ENCODE measurements at regions not wholly inside any gene's neighbourhood (a gene's known extent, or its start where the extent isn't known, plus 50 kb on each side); places are given as distances from the start of the nearest gene placed in this dataset.

DNA sequence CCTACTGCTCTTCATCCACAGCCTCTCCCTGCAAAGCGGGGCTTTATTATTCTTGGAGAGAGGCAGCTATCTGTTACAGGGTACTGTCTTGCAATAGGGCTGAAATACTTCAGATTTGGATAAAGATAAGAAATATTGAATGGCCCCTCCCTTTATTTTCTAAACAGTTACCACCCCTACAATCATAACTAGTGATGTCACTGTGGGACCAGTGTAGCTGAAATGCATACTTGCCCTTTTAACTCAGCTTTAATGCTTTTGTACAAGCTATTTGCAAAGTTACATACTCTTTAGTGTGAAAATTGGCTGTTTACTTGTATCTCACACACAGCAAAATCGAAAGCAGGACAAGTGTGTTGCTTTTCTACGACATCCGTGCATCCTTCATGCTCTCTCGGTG, 261.7 kb upstream of the GATB start:
- no peaks in the 10 kb centered on the region for H3K36me3 ChIP-seq (replicated peaks in 1 of 2; ENCODE audit: control insufficient read depth in 1 of 2, insufficient read depth in 2 of 2, low read length in 2 of 2)
- Mint-ChIP-seq H3K27me3 (ENCODE audit: low read depth in 3 of 3) (peaks cover 0 to 3% (median 0%) of the 10 kb centered on the region in 3 donors), H3K27ac (no peak overlapping the region), H3K4me3 (no peak overlapping the region), H3K9me3 (peaks cover 0 to 1% (median 0%) of the 10 kb centered on the region in 7 donors), H3K36me3 (no peaks in the 10 kb centered on the region), H3K4me1 (peaks cover 8% of the 10 kb centered on the region)
- H3K27me3 ChIP-seq (ENCODE audit: control insufficient read depth in 2 of 2, insufficient read depth in 2 of 2, low read length in 2 of 2) = no peaks in the 10 kb centered on the region
- H3K4me1 ChIP-seq (ENCODE audit: control insufficient read depth in 1 of 2, insufficient read depth in 2 of 2, low read length in 2 of 2) = no peaks in the 10 kb centered on the region
- no peak overlapping the region for H3K27ac ChIP-seq (ENCODE audit: low read depth in 1 of 2, low read length in 2 of 2)
- intact Hi-C loops (cut with micrococcal nuclease) = no loop called here
- no peak overlapping the region for H3K9ac ChIP-seq (ENCODE audit: insufficient read depth, low read length, poor library complexity, severe bottlenecking)
- DNase-seq = no peak
- H3K4me2 ChIP-seq (replicated peaks; ENCODE audit: extremely low read depth, low read length, poor library complexity, severe bottlenecking) = no peak overlapping the region
- no peaks in the 10 kb centered on the region for H3K79me2 ChIP-seq (ENCODE audit: insufficient read depth, low read length)
- H2AFZ ChIP-seq (ENCODE audit: insufficient read depth, low read depth, low read length, poor library complexity, severe bottlenecking) = no peak overlapping the region
- 96% methylated on average over 4 of the region's 5 CpGs for WGBS (ENCODE audit: insufficient coverage)
- no peaks in the 10 kb centered on the region for H4K20me1 ChIP-seq (ENCODE audit: insufficient read depth, low read length)
- H3K9me3 ChIP-seq (replicated peaks in 1 of 2; ENCODE audit: control insufficient read depth in 1 of 2, insufficient read depth in 1 of 2, low read length in 2 of 2) = no peaks in the 10 kb centered on the region
- no peak overlapping the region for H3K4me3 ChIP-seq (replicated peaks in 1 of 3; ENCODE audit: low read depth in 2 of 3, low read length in 3 of 3)
- TF ChIP-seq, protein P1, sequence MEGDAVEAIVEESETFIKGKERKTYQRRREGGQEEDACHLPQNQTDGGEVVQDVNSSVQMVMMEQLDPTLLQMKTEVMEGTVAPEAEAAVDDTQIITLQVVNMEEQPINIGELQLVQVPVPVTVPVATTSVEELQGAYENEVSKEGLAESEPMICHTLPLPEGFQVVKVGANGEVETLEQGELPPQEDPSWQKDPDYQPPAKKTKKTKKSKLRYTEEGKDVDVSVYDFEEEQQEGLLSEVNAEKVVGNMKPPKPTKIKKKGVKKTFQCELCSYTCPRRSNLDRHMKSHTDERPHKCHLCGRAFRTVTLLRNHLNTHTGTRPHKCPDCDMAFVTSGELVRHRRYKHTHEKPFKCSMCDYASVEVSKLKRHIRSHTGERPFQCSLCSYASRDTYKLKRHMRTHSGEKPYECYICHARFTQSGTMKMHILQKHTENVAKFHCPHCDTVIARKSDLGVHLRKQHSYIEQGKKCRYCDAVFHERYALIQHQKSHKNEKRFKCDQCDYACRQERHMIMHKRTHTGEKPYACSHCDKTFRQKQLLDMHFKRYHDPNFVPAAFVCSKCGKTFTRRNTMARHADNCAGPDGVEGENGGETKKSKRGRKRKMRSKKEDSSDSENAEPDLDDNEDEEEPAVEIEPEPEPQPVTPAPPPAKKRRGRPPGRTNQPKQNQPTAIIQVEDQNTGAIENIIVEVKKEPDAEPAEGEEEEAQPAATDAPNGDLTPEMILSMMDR (IDR thresholded peaks at IDR 0.05) = no peak

DNA sequence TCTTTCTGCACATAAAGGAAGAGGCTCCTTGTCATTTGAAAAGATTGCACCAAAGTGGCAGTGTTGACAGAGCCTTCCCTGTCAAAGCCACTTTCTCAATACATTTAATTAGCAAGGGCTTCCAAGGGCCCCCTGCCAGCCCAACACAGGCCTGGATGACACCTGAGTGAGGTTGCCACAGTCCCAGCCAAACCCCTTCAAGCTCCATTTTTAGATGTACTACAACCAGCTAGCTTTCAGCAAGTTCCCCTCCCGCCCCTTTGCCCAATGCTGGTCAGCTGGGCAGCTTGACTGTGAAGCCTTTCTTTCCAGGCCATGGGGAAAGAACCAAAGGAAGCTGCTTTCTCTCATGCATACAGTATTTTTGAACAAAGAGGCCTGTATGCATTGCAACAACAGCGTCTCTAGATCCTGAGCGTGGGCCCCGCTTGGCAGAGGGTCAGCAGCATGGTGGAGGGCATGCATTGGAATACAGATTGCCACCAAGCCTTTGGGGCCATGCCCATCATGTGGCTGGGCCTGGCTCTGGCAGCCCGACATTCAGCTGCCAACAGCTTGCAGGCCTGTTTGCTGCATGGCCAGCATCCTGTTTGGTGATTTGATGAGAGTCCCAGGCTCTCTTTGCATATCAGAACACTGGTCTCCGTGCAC, 261.1 kb upstream of the GATB start:
- H3K4me1 ChIP-seq (ENCODE audit: control insufficient read depth in 1 of 2, insufficient read depth in 2 of 2, low read length in 2 of 2) = no peaks in the 10 kb centered on the region
- Mint-ChIP-seq H3K36me3 (no peaks in the 10 kb centered on the region), H3K27ac (no peak overlapping the region), H3K4me1 (peaks cover 9% of the 10 kb centered on the region), H3K27me3 (ENCODE audit: low read depth in 3 of 3) (peaks cover 0 to 3% (median 0%) of the 10 kb centered on the region in 3 donors), H3K9me3 (peaks cover 0 to 1% (median 0%) of the 10 kb centered on the region in 7 donors), H3K4me3 (no peak overlapping the region)
- no peak overlapping the region for H3K4me3 ChIP-seq (replicated peaks in 1 of 3; ENCODE audit: low read depth in 2 of 3, low read length in 3 of 3)
- H3K27ac ChIP-seq (ENCODE audit: low read depth in 1 of 2, low read length in 2 of 2) = no peak overlapping the region
- no peaks in the 10 kb centered on the region for H3K36me3 ChIP-seq (replicated peaks in 1 of 2; ENCODE audit: control insufficient read depth in 1 of 2, insufficient read depth in 2 of 2, low read length in 2 of 2)
- intact Hi-C loops (cut with micrococcal nuclease) = no loop called here
- no peak overlapping the region for H3K9ac ChIP-seq (ENCODE audit: insufficient read depth, low read length, poor library complexity, severe bottlenecking)
- H3K9me3 ChIP-seq (replicated peaks in 1 of 2; ENCODE audit: control insufficient read depth in 1 of 2, insufficient read depth in 1 of 2, low read length in 2 of 2) = no peaks in the 10 kb centered on the region
- DNase-seq = no peak
- no peak overlapping the region for H2AFZ ChIP-seq (ENCODE audit: insufficient read depth, low read depth, low read length, poor library complexity, severe bottlenecking)
- TF ChIP-seq, protein P1 (IDR thresholded peaks at IDR 0.05) = no peak
- no peaks in the 10 kb centered on the region for H4K20me1 ChIP-seq (ENCODE audit: insufficient read depth, low read length)
- H3K4me2 ChIP-seq (replicated peaks; ENCODE audit: extremely low read depth, low read length, poor library complexity, severe bottlenecking) = no peak overlapping the region
- H3K79me2 ChIP-seq (ENCODE audit: insufficient read depth, low read length) = no peaks in the 10 kb centered on the region
- no peaks in the 10 kb centered on the region for H3K27me3 ChIP-seq (ENCODE audit: control insufficient read depth in 2 of 2, insufficient read depth in 2 of 2, low read length in 2 of 2)
- WGBS (ENCODE audit: insufficient coverage) = 95% methylated on average over 6 of the region's 6 CpGs

Data from CD14-positive monocyte (primary cell).